Calu3 (cell line): ENCODE measurements at regions not wholly inside any gene's neighbourhood (a gene's known extent, or its start where the extent isn't known, plus 50 kb on each side); places are given as distances from the start of the nearest gene placed in this dataset.

ENCODE experiments used
- BruUV-seq: library from RNA; stranded (reverse); fragments of 400-500 nt; replicated peaks from 2 replicates; lab custom pipeline; 2021; lab: Mats Ljungman, UMichigan
- CTCF ChIA-PET: fragments of 300-600 bp; sonication (Branson Sonifier 250); formaldehyde crosslinking; loops from one replicate; lab custom pipeline; 2022; ENCODE audit warnings: antibody characterized with exemption; lab: Charles Lee
- DNase-seq: peaks from one replicate; pipeline ENCODE4 v3.0.0; 2022
- H3K27ac Mint-ChIP-seq: one replicate; pipeline ENCODE4 v1.8.0; 2022; ENCODE audit warnings: mixed read lengths; ENCODE audit not compliant: unreplicated experiment
- H3K27me3 Mint-ChIP-seq: one replicate; pipeline ENCODE4 v1.8.0; 2022; ENCODE audit warnings: mixed read lengths; ENCODE audit not compliant: unreplicated experiment
- H3K36me3 Mint-ChIP-seq: one replicate; pipeline ENCODE4 v1.8.0; 2022; ENCODE audit warnings: mild to moderate bottlenecking, moderate library complexity, mixed read lengths; ENCODE audit not compliant: insufficient read depth, unreplicated experiment
- H3K4me1 Mint-ChIP-seq: one replicate; pipeline ENCODE4 v1.8.0; 2022; ENCODE audit warnings: mild to moderate bottlenecking, low read depth, mixed read lengths; ENCODE audit not compliant: unreplicated experiment
- H3K4me3 Mint-ChIP-seq: one replicate; pipeline ENCODE4 v1.8.0; 2022; ENCODE audit warnings: mild to moderate bottlenecking, low read depth, moderate library complexity, mixed read lengths; ENCODE audit not compliant: unreplicated experiment
- H3K9me3 Mint-ChIP-seq: one replicate; pipeline ENCODE4 v1.8.0; 2022; ENCODE audit warnings: low read depth, mixed read lengths; ENCODE audit not compliant: unreplicated experiment
- CTCF ChIP-seq: fragments of 200-600 bp; IDR thresholded peaks from one replicate; pipeline ENCODE4 v1.8.0; 2022; ENCODE audit warnings: antibody characterized with exemption; ENCODE audit not compliant: unreplicated experiment
- intact Hi-C: fragments of 100-400 bp; cut with micrococcal nuclease; formaldehyde crosslinking; loops from one replicate; pipeline ENCODE4 v1.10.0; 2022; ENCODE audit not compliant: unreplicated experiment

GRCh38 chr20:52837378-52837777, 134.8 kb upstream of the TSHZ2 start:
- DNase-seq = no peak
- no peaks in the 10 kb centered on the region for H3K4me1 Mint-ChIP-seq
- peaks cover 2% of the 10 kb centered on the region for H3K9me3 Mint-ChIP-seq
- CTCF ChIA-PET = no interaction called here
- no peak overlapping the region for H3K4me3 Mint-ChIP-seq
- BruUV-seq = no TSS peak
- intact Hi-C loops = no loop called here
- H3K27me3 Mint-ChIP-seq = peaks cover 10% of the 10 kb centered on the region
- TF ChIP-seq CTCF = no peak
- no peak overlapping the region for H3K27ac Mint-ChIP-seq
- H3K36me3 Mint-ChIP-seq = no peaks in the 10 kb centered on the region

- TF ChIP-seq CTCF = no peak
- H3K4me1 Mint-ChIP-seq = no peaks in the 10 kb centered on the region
- H3K27me3 Mint-ChIP-seq = peaks cover 10% of the 10 kb centered on the region
- intact Hi-C loops = no loop called here
- CTCF ChIA-PET = interaction anchor here (0.8 kb wide), 1 partner anchor 146 kb away, joined by 3 read pairs; no protein-coding TSS in a partner anchor
- no peak for DNase-seq
- no peaks in the 10 kb centered on the region for H3K9me3 Mint-ChIP-seq
- no TSS peak for BruUV-seq
- no peak overlapping the region for H3K27ac Mint-ChIP-seq
- H3K36me3 Mint-ChIP-seq = no peaks in the 10 kb centered on the region
- no peak overlapping the region for H3K4me3 Mint-ChIP-seq
Measured at GRCh38 chr20:52833901-52834300, 138.3 kb upstream of the TSHZ2 start.

- Mint-ChIP-seq H3K27ac (no peak overlapping the region), H3K4me1 (no peaks in the 10 kb centered on the region), H3K4me3 (no peak overlapping the region), H3K27me3 (no peaks in the 10 kb centered on the region), H3K9me3 (no peaks in the 10 kb centered on the region), H3K36me3 (no peaks in the 10 kb centered on the region)
- no peak for TF ChIP-seq CTCF
- DNase-seq = no peak
- BruUV-seq = no TSS peak
- intact Hi-C loops = no loop called here
- CTCF ChIA-PET = no interaction called here
Measured at GRCh38 chr20:52832151-52832774, 139.9 kb upstream of the TSHZ2 start.

GRCh38 chr20:52830598-52830997, 141.6 kb upstream of the TSHZ2 start:
- Mint-ChIP-seq H3K27me3 (no peaks in the 10 kb centered on the region), H3K4me1 (no peaks in the 10 kb centered on the region), H3K36me3 (no peaks in the 10 kb centered on the region), H3K27ac (no peak overlapping the region), H3K9me3 (no peaks in the 10 kb centered on the region), H3K4me3 (no peak overlapping the region)
- TF ChIP-seq CTCF = no peak
- intact Hi-C loops = no loop called here
- CTCF ChIA-PET = no interaction called here
- BruUV-seq = no TSS peak
- DNase-seq = no peak
